ENCODE measurements at regions not wholly inside any gene's neighbourhood (a gene's known extent, or its start where the extent isn't known, plus 50 kb on each side); places are given as distances from the start of the nearest gene placed in this dataset.

GRCh38 chr22:23414727-23415489, 165.2 kb downstream of the IGLL1 start:
- TF ChIP-seq, protein P1, sequence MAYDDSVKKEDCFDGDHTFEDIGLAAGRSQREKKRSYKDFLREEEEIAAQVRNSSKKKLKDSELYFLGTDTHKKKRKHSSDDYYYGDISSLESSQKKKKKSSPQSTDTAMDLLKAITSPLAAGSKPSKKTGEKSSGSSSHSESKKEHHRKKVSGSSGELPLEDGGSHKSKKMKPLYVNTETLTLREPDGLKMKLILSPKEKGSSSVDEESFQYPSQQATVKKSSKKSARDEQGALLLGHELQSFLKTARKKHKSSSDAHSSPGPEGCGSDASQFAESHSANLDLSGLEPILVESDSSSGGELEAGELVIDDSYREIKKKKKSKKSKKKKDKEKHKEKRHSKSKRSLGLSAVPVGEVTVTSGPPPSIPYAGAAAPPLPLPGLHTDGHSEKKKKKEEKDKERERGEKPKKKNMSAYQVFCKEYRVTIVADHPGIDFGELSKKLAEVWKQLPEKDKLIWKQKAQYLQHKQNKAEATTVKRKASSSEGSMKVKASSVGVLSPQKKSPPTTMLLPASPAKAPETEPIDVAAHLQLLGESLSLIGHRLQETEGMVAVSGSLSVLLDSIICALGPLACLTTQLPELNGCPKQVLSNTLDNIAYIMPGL (CRISPR knock-in tag; IDR thresholded peaks at IDR 0.05), result no peak
- TF ChIP-seq CHD2 (IDR thresholded peaks at IDR 0.05; ENCODE audit: low read depth, low read length) (no peak), FIP1L1 (IDR thresholded peaks at IDR 0.05; ENCODE audit: low read depth, low read length, poor library complexity, severe bottlenecking) (no peak), MED1 (CRISPR knock-in tag; IDR thresholded peaks at IDR 0.05; ENCODE audit: borderline replicate concordance) (no peak)

Data from K562 (cell line).